BJ (cell line): ENCODE measurements at regions not wholly inside any gene's neighbourhood (a gene's known extent, or its start where the extent isn't known, plus 50 kb on each side); places are given as distances from the start of the nearest gene placed in this dataset.

Source experiments
- CTCF ChIA-PET: fragments of 350-600 bp; formaldehyde crosslinking; extraction: SDS; loops from one replicate; lab custom pipeline; 2021; ENCODE audit warnings: antibody characterized with exemption, inconsistent platforms; lab: Yijun Ruan, JAX
- POLR2A ChIA-PET: fragments of 300-600 bp; sonication (Branson Sonifier 250); formaldehyde crosslinking; extraction: SDS; loops from one replicate; lab custom pipeline; 2021; ENCODE audit warnings: antibody characterized with exemption; lab: Charles Lee
- DNase-seq: peaks from one replicate; pipeline ENCODE4 v3.0.0-alpha.2; 2011; ENCODE audit warnings: low read depth
- H3K27me3 ChIP-seq: 2 replicates; pipeline ENCODE4 v1.6.0; 2011; ENCODE audit warnings: low read length; ENCODE audit not compliant: control insufficient read depth, insufficient read depth
- H3K36me3 ChIP-seq: 2 replicates; pipeline ENCODE4 v1.5.1; 2011; ENCODE audit warnings: low read length; ENCODE audit not compliant: control insufficient read depth, insufficient read depth
- H3K4me3 ChIP-seq: 2 replicates; pipeline ENCODE4 v1.5.1; 2011; ENCODE audit warnings: low read depth, mild to moderate bottlenecking, control low read depth, low read length
- TF ChIP-seq, protein P1 (sequence below): IDR thresholded peaks from 2 replicates; pipeline ENCODE4 v1.5.1; 2011; ENCODE audit warnings: low read depth, mild to moderate bottlenecking, control low read depth, inconsistent platforms, low read length, moderate library complexity; ENCODE audit not compliant: insufficient read depth

DNA sequence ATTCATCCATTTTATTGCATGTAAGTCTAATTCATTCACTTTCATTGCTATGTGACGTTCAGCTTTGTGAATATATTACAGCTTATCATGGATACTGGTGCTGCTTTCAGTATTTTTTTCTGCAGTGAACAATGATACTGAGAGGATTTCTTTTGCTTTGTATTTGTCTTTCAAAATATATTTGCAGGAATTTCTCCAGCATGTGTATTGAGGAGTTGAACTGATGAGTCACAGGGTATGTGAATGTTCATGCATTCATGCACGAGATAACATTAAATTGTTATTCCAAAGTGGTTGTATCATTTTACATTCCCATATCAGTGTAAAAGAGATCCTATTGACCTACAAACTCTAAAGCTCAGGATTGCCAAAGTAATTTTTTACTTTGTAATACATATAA is 283.8 kb upstream of the ARSJ start:
- DNase-seq, result no peak
- Histone ChIP-seq H3K4me3 (no peak overlapping the region), H3K36me3 (no peaks in the 10 kb centered on the region), H3K27me3 (no peaks in the 10 kb centered on the region)
- CTCF ChIA-PET, result interaction anchor here (0.6 to 3.2 kb wide), 2 partner anchors 11 to 851 kb away, joined by 3 to 11 read pairs; no protein-coding TSS in a partner anchor
- POLR2A ChIA-PET, result interaction anchor here (0.5 kb wide), 1 partner anchor 13 kb away, joined by 4 read pairs; no protein-coding TSS in a partner anchor
- TF ChIP-seq, protein P1, sequence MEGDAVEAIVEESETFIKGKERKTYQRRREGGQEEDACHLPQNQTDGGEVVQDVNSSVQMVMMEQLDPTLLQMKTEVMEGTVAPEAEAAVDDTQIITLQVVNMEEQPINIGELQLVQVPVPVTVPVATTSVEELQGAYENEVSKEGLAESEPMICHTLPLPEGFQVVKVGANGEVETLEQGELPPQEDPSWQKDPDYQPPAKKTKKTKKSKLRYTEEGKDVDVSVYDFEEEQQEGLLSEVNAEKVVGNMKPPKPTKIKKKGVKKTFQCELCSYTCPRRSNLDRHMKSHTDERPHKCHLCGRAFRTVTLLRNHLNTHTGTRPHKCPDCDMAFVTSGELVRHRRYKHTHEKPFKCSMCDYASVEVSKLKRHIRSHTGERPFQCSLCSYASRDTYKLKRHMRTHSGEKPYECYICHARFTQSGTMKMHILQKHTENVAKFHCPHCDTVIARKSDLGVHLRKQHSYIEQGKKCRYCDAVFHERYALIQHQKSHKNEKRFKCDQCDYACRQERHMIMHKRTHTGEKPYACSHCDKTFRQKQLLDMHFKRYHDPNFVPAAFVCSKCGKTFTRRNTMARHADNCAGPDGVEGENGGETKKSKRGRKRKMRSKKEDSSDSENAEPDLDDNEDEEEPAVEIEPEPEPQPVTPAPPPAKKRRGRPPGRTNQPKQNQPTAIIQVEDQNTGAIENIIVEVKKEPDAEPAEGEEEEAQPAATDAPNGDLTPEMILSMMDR, result no peak

DNA sequence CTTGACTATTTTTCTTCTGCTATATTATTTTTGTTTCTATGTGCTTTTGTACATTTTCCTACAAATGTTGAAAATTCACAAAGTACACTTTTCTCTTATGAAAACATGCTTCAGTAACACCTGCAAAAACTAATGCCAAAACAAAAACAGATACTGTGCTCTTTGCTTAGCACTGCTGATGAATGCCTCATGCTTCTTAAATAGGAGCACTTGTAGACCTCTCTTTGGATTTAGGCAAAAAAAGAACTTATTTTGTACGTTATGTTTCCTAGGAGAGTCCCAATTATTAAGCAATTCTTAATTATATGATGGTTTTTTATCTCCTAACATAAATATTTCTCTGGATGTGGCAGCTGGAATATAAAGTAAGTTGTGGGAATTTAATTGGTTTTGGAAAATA is 285.0 kb upstream of the ARSJ start:
- Histone ChIP-seq H3K36me3 (no peaks in the 10 kb centered on the region), H3K27me3 (no peaks in the 10 kb centered on the region), H3K4me3 (no peak overlapping the region)
- CTCF ChIA-PET, result interaction anchor here (3.2 kb wide), 1 partner anchor 12 kb away, joined by 11 read pairs; no protein-coding TSS in a partner anchor
- POLR2A ChIA-PET, result no interaction called here
- no peak for DNase-seq
- TF ChIP-seq, protein P1, result no peak

DNA sequence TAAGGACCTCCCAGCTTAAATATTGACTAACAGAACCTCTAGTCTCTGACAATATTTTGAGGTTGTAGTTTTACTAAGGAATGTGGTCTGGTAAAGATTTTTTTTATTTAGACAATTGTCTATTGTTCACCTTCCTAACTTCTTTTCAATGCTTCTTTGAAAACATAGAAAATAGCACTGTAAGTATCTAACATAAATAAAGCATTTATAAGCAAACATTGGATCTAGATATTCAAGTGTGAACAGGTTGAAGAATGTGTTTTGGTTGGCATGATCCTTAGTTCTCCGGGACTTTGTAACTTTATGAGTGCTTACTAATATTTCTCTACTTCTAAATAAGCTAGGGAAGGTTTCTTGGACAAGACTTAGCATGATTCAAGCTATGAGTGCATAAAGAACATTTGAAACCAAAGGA is 285.4 kb upstream of the ARSJ start:
- no peak for DNase-seq
- ChIA-PET CTCF (interaction anchor here (3.2 kb wide), 1 partner anchor 12 kb away, joined by 11 read pairs; no protein-coding TSS in a partner anchor), POLR2A (no interaction called here)
- Histone ChIP-seq H3K27me3 (no peaks in the 10 kb centered on the region), H3K36me3 (no peaks in the 10 kb centered on the region), H3K4me3 (no peak overlapping the region)
- TF ChIP-seq, protein P1, result no peak

DNA sequence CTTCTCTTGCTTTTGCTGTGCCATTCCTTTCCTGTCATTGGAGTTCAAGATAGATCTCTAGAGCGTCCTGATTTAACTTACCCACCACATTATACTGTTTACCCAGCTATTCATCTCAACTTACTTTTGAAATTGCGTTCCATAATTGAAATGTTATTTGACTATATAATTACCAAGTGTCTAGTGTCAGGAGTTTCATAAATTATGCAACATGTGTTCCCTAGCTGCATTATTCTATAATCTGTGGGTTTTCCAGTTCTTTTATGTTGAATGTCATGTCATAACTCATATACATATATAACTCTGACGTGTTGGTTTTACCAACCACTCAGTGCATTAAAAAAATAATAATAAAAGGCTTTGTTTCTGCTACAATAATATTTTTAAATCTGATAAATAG is 285.9 kb upstream of the ARSJ start:
- Histone ChIP-seq H3K4me3 (no peak overlapping the region), H3K36me3 (no peaks in the 10 kb centered on the region), H3K27me3 (no peaks in the 10 kb centered on the region)
- POLR2A ChIA-PET, result no interaction called here
- CTCF ChIA-PET, result interaction anchor here (3.2 kb wide), 1 partner anchor 13 kb away, joined by 11 read pairs; no protein-coding TSS in a partner anchor
- no peak for DNase-seq
- TF ChIP-seq, protein P1, result no peak

DNA sequence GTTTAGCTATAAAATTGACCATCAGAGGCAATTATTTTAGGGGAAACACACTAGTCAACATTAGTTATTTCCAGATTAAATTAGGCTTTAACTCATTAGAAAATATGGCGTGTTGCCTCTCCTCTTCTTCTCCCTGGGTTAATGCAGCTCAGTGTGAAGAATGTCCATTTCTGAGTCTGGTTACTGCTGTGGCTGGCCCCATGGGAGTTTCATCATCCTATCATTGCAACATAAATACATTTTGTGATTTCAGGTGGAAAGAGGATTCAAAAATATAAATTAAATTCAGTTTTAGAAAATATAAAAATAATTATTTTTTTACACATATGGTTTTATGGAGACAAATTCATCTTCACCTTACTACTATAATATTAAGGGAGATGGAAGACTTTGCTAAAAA is 288.5 kb upstream of the ARSJ start:
- POLR2A ChIA-PET, result no interaction called here
- CTCF ChIA-PET, result no interaction called here
- no peak for DNase-seq

More for the DNA sequence above, 288.5 kb upstream of the ARSJ start:
- no peaks in the 10 kb centered on the region for H3K27me3 ChIP-seq
- no peak overlapping the region for H3K4me3 ChIP-seq
- no peaks in the 10 kb centered on the region for H3K36me3 ChIP-seq
- TF ChIP-seq, protein P1, result no peak
